HL-60 (cell line): ENCODE measurements at regions not wholly inside any gene's neighbourhood (a gene's known extent, or its start where the extent isn't known, plus 50 kb on each side); places are given as distances from the start of the nearest gene placed in this dataset.

ENCODE experiments used
- DNase-seq, 2 experiments: peaks; one replicate each; pipeline ENCODE4 v3.0.0-alpha.2; 2010 to 2020; ENCODE audit warnings: low read depth in 1 of 2, low spot score in 1 of 2
- H3K27ac ChIP-seq: fragments of 250-450 bp; sonication (Bioruptor Pico); replicated peaks from 2 replicates; pipeline ENCODE4 v1.5.1; 2020; ENCODE audit warnings: mild to moderate bottlenecking, moderate library complexity
- H3K27me3 ChIP-seq: fragments of 250-450 bp; sonication (Bioruptor Pico); 2 replicates; pipeline ENCODE4 v1.5.1; 2021; ENCODE audit warnings: mild to moderate bottlenecking, moderate library complexity; ENCODE audit not compliant: insufficient read depth, poor library complexity, severe bottlenecking
- H3K4me3 ChIP-seq: replicated peaks from 2 replicates; pipeline ENCODE4 v1.5.1; 2011; ENCODE audit warnings: mild to moderate bottlenecking, control low read depth, low read length; ENCODE audit not compliant: insufficient read depth
- GABPA ChIP-seq: IDR thresholded peaks from 2 replicates; pipeline ENCODE4 v1.6.1; 2012; ENCODE audit warnings: low read depth
- POLR2AphosphoS5 ChIP-seq: IDR thresholded peaks from 2 replicates; pipeline ENCODE4 v1.6.1; 2012; ENCODE audit warnings: low read depth
- SPI1 ChIP-seq: IDR thresholded peaks from 2 replicates; pipeline ENCODE4 v1.6.1; 2012; ENCODE audit warnings: low read depth, mild to moderate bottlenecking, borderline replicate concordance
- TF ChIP-seq, protein P1 (sequence below): IDR thresholded peaks from 2 replicates; pipeline ENCODE4 v1.6.1; 2012; ENCODE audit warnings: low read depth; ENCODE audit not compliant: insufficient replicate concordance
- TF ChIP-seq, protein P2 (sequence below): IDR thresholded peaks from one replicate; pipeline ENCODE4 v1.5.1; 2011; ENCODE audit warnings: low read length, control low read depth, inconsistent platforms; ENCODE audit not compliant: insufficient read depth

DNA sequence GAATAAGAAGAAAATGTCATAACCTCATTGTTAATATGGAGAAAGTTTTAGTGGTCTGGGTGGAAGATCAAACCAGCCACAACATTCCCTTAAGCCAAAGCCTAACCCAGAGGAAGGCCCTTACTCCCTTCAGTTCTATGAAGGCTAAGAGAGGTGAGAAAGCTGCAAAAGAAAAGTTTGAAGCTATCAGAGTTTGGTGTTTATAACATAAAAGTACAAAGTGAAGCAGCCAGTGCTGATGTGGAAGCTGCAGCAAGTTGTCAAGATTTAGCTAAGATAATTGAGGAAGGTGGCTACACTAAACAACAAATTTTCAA, 67.6 kb upstream of the BCL9 start:
- Histone ChIP-seq H3K4me3 (no peak overlapping the region), H3K27ac (no peak overlapping the region), H3K27me3 (no peaks in the 10 kb centered on the region)
- no peak for DNase-seq
- TF ChIP-seq POLR2AphosphoS5 (no peak), GABPA (no peak), SPI1 (no peak)
- TF ChIP-seq, protein P1, sequence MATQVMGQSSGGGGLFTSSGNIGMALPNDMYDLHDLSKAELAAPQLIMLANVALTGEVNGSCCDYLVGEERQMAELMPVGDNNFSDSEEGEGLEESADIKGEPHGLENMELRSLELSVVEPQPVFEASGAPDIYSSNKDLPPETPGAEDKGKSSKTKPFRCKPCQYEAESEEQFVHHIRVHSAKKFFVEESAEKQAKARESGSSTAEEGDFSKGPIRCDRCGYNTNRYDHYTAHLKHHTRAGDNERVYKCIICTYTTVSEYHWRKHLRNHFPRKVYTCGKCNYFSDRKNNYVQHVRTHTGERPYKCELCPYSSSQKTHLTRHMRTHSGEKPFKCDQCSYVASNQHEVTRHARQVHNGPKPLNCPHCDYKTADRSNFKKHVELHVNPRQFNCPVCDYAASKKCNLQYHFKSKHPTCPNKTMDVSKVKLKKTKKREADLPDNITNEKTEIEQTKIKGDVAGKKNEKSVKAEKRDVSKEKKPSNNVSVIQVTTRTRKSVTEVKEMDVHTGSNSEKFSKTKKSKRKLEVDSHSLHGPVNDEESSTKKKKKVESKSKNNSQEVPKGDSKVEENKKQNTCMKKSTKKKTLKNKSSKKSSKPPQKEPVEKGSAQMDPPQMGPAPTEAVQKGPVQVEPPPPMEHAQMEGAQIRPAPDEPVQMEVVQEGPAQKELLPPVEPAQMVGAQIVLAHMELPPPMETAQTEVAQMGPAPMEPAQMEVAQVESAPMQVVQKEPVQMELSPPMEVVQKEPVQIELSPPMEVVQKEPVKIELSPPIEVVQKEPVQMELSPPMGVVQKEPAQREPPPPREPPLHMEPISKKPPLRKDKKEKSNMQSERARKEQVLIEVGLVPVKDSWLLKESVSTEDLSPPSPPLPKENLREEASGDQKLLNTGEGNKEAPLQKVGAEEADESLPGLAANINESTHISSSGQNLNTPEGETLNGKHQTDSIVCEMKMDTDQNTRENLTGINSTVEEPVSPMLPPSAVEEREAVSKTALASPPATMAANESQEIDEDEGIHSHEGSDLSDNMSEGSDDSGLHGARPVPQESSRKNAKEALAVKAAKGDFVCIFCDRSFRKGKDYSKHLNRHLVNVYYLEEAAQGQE = no peak
- TF ChIP-seq, protein P2, sequence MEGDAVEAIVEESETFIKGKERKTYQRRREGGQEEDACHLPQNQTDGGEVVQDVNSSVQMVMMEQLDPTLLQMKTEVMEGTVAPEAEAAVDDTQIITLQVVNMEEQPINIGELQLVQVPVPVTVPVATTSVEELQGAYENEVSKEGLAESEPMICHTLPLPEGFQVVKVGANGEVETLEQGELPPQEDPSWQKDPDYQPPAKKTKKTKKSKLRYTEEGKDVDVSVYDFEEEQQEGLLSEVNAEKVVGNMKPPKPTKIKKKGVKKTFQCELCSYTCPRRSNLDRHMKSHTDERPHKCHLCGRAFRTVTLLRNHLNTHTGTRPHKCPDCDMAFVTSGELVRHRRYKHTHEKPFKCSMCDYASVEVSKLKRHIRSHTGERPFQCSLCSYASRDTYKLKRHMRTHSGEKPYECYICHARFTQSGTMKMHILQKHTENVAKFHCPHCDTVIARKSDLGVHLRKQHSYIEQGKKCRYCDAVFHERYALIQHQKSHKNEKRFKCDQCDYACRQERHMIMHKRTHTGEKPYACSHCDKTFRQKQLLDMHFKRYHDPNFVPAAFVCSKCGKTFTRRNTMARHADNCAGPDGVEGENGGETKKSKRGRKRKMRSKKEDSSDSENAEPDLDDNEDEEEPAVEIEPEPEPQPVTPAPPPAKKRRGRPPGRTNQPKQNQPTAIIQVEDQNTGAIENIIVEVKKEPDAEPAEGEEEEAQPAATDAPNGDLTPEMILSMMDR = no peak

DNA sequence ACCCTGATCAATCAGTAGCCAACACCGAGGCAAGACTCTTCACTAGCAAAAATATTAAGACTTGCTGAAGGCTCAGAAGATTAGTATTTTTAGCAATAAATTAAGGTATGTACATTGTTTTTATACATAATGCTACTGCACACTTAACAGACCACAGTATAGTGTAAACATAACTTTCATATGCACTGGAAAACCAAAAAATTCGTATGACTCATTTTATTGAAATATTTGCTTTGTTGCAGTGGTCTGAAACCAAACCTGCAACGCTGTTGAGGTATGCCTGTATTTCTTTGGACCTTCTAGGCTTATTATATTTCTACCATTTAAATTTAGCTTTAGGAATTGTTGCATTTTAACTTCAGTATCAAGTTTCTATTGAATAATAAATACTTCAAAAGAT, 65.8 kb upstream of the BCL9 start:
- Histone ChIP-seq H3K4me3 (no peak overlapping the region), H3K27me3 (no peaks in the 10 kb centered on the region), H3K27ac (no peak overlapping the region)
- DNase-seq = no peak
- no peak for TF ChIP-seq SPI1
- TF ChIP-seq GABPA = no peak
- no peak for TF ChIP-seq POLR2AphosphoS5
- TF ChIP-seq, protein P1 = no peak
- TF ChIP-seq, protein P2 = no peak

DNA sequence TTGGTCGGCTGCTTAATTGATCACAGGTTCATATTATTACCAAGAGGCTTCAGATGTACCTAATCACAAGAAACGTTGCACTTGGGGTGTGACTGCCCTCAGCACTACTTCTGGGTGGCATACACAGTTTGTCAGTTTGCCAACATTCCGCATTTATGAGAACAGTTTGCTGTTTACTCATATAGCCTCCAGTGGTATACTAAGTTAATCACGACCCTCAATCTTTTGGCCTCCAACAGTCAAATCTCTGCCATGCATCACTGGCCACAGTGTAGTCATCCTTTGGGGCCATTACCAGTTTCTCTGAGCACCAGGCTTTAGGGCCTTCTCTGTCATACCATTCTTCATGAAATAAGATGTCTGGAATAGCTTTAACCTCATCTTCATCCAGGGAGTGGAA, 62.8 kb upstream of the BCL9 start:
- H3K4me3 ChIP-seq = no peak overlapping the region
- TF ChIP-seq, protein P2 = no peak
- TF ChIP-seq, protein P1 = no peak
- no peak for TF ChIP-seq SPI1
- no peak for TF ChIP-seq POLR2AphosphoS5
- no peak for TF ChIP-seq GABPA
- DNase-seq = no peak
- H3K27ac ChIP-seq = no peak overlapping the region
- H3K27me3 ChIP-seq = no peaks in the 10 kb centered on the region
